ENCODE measurements at regions not wholly inside any gene's neighbourhood (a gene's known extent, or its start where the extent isn't known, plus 50 kb on each side); places are given as distances from the start of the nearest gene placed in this dataset.

GRCh38 chr6:147868427-147869190 is 360.1 kb downstream of the SAMD5 start:
- Histone ChIP-seq H3K36me3 (replicated peaks) (no peaks in the 10 kb centered on the region), H3K27me3 (replicated peaks) (no peaks in the 10 kb centered on the region), H3K4me3 (ENCODE audit: low read depth, low read length) (no peak overlapping the region), H3K27ac (no peak overlapping the region)
- TF ChIP-seq, protein P1, sequence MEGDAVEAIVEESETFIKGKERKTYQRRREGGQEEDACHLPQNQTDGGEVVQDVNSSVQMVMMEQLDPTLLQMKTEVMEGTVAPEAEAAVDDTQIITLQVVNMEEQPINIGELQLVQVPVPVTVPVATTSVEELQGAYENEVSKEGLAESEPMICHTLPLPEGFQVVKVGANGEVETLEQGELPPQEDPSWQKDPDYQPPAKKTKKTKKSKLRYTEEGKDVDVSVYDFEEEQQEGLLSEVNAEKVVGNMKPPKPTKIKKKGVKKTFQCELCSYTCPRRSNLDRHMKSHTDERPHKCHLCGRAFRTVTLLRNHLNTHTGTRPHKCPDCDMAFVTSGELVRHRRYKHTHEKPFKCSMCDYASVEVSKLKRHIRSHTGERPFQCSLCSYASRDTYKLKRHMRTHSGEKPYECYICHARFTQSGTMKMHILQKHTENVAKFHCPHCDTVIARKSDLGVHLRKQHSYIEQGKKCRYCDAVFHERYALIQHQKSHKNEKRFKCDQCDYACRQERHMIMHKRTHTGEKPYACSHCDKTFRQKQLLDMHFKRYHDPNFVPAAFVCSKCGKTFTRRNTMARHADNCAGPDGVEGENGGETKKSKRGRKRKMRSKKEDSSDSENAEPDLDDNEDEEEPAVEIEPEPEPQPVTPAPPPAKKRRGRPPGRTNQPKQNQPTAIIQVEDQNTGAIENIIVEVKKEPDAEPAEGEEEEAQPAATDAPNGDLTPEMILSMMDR (IDR thresholded peaks at IDR 0.05; ENCODE audit: low read depth, low read length, missing control alignments) = no peak
- in situ Hi-C loops (cut with HindIII; ENCODE audit: low pct_ligation_motif_present, low sequenced_read_pairs) = no loop called here
- DNase-seq = no peak

GRCh38 chr6:147869201-147869600 is 360.7 kb downstream of the SAMD5 start:
- in situ Hi-C loops (cut with HindIII; ENCODE audit: low pct_ligation_motif_present, low sequenced_read_pairs) = no loop called here
- H3K27ac ChIP-seq = peak overlapping the region; percentile 12
- DNase-seq = no peak
- no peaks in the 10 kb centered on the region for H3K36me3 ChIP-seq (replicated peaks)
- TF ChIP-seq, protein P1 (IDR thresholded peaks at IDR 0.05; ENCODE audit: low read depth, low read length, missing control alignments) = no peak
- H3K27me3 ChIP-seq (replicated peaks) = no peaks in the 10 kb centered on the region
- no peak overlapping the region for H3K4me3 ChIP-seq (ENCODE audit: low read depth, low read length)

GRCh38 chr6:147869869-147870268 is 361.4 kb downstream of the SAMD5 start:
- TF ChIP-seq, protein P1 (IDR thresholded peaks at IDR 0.05; ENCODE audit: low read depth, low read length, missing control alignments) = no peak
- no peak overlapping the region for H3K27ac ChIP-seq
- H3K4me3 ChIP-seq (ENCODE audit: low read depth, low read length) = no peak overlapping the region
- no peaks in the 10 kb centered on the region for H3K27me3 ChIP-seq (replicated peaks)
- in situ Hi-C loops (cut with HindIII; ENCODE audit: low pct_ligation_motif_present, low sequenced_read_pairs) = no loop called here
- no peak for DNase-seq
- H3K36me3 ChIP-seq (replicated peaks) = no peaks in the 10 kb centered on the region

GRCh38 chr6:147870506-147871110 is 362.1 kb downstream of the SAMD5 start:
- H3K27me3 ChIP-seq (replicated peaks) = no peaks in the 10 kb centered on the region
- no peak for DNase-seq
- no peaks in the 10 kb centered on the region for H3K36me3 ChIP-seq (replicated peaks)
- no peak overlapping the region for H3K27ac ChIP-seq
- H3K4me3 ChIP-seq (ENCODE audit: low read depth, low read length) = no peak overlapping the region
- in situ Hi-C loops (cut with HindIII; ENCODE audit: low pct_ligation_motif_present, low sequenced_read_pairs) = no loop called here
- TF ChIP-seq, protein P1 (IDR thresholded peaks at IDR 0.05; ENCODE audit: low read depth, low read length, missing control alignments) = no peak

DNA sequence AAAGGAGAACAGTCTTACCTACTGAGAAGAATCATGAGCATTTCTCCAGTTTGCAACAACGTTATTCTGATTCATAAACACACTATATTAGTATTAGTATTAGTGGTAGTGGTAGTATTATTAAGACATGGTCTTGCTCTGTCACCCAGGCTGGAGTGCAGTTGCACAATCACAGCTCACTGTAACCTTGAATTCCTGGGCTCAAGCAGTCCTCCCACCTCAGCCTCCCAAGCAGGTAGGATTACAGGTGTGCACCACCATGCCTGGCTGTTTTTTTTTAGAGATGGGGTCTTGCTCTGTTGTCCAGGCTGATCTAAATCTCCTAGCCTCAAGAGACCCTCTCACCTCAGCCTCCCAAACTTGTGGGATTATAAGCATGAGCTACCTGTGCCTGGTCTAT is 363.5 kb downstream of the SAMD5 start:
- TF ChIP-seq, protein P1 (IDR thresholded peaks at IDR 0.05; ENCODE audit: low read depth, low read length, missing control alignments) = no peak
- Histone ChIP-seq H3K36me3 (replicated peaks) (no peaks in the 10 kb centered on the region), H3K27me3 (replicated peaks) (no peaks in the 10 kb centered on the region), H3K4me3 (ENCODE audit: low read depth, low read length) (no peak overlapping the region), H3K27ac (no peak overlapping the region)
- in situ Hi-C loops (cut with HindIII; ENCODE audit: low pct_ligation_motif_present, low sequenced_read_pairs) = no loop called here
- no peak for DNase-seq

All from brain microvascular endothelial cell (primary cell).